ENCODE measurements at regions not wholly inside any gene's neighbourhood (a gene's known extent, or its start where the extent isn't known, plus 50 kb on each side); places are given as distances from the start of the nearest gene placed in this dataset.

DNA sequence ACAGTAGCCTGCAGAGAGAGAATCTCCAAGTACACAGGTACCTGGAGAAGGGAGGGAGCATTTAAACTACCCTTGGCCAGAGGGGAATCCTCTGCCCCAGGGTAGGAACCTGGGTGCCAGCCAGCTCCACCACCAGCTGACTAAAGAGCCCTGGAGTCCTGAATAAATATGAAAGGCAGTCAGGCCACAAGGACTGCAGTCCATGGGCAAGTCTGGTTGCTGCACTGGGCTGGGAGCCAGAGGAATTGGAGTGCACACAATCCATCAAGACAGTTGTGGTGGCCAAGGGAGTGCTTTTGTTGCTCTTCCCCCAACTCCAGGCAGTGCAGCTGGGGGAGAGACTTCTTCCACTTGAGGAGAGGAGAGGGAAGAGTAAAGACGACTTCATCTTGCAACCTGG, 172.5 kb downstream of the HNRNPD start:
- Histone ChIP-seq H3K36me3 (no peaks in the 10 kb centered on the region), H3K4me3 (no peak overlapping the region), H3K9me3 (no peaks in the 10 kb centered on the region), H3K4me1 (no peaks in the 10 kb centered on the region), H3K27me3 (ENCODE audit: low read depth) (no peaks in the 10 kb centered on the region), H3K27ac (no peak overlapping the region)
- DNase-seq (peak; percentile 51), ATAC-seq (peak; percentile 64 to 82)
- intact Hi-C loops (cut with DNase I) = no loop called here
- TF ChIP-seq, protein P1, sequence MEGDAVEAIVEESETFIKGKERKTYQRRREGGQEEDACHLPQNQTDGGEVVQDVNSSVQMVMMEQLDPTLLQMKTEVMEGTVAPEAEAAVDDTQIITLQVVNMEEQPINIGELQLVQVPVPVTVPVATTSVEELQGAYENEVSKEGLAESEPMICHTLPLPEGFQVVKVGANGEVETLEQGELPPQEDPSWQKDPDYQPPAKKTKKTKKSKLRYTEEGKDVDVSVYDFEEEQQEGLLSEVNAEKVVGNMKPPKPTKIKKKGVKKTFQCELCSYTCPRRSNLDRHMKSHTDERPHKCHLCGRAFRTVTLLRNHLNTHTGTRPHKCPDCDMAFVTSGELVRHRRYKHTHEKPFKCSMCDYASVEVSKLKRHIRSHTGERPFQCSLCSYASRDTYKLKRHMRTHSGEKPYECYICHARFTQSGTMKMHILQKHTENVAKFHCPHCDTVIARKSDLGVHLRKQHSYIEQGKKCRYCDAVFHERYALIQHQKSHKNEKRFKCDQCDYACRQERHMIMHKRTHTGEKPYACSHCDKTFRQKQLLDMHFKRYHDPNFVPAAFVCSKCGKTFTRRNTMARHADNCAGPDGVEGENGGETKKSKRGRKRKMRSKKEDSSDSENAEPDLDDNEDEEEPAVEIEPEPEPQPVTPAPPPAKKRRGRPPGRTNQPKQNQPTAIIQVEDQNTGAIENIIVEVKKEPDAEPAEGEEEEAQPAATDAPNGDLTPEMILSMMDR (IDR thresholded peaks at IDR 0.05) = no peak

DNA sequence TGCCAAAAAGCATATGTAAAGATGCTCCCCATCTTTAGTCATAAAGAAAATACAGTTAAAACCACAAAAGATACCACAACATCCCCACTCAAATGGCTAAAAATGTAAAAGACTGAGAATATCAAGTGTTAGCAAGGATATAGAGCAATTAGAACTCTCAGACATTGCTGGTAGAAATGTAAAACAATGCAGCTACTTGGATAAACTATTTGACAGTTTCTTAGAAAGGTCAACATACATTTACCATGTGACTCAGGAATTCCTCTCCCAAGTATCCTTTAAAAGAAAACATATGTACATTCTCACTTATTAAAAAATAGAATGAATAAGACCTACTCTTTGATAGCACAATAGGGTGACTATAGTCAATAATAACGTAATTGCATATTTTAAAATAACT, 173.7 kb downstream of the HNRNPD start:
- Histone ChIP-seq H3K4me1 (no peaks in the 10 kb centered on the region), H3K36me3 (no peaks in the 10 kb centered on the region), H3K27me3 (ENCODE audit: low read depth) (no peaks in the 10 kb centered on the region), H3K4me3 (no peak overlapping the region), H3K27ac (no peak overlapping the region), H3K9me3 (no peaks in the 10 kb centered on the region)
- TF ChIP-seq, protein P1 (IDR thresholded peaks at IDR 0.05) = no peak
- no peak for DNase-seq
- intact Hi-C loops (cut with DNase I) = no loop called here
- no peak for ATAC-seq

DNA sequence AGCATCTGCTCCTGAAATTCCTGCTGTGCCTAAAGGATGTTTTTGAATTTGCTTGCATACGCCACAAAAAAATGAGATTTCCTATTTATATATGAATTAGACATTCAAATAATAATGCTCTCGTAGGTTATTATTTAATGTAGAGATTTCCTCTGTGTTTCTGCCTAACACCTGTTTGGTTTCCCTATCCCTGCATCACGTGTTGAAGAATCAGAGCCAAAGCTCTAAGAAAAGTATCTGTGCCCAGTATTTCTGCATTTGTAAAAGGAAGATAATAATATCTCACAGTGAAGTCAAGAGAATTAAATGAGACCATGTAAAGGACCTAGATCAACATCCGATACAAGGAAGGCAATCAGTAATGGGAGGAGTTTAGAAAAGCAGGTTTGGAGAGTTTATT, 179.5 kb downstream of the HNRNPD start:
- H3K36me3 ChIP-seq = no peaks in the 10 kb centered on the region
- intact Hi-C loops (cut with DNase I) = no loop called here
- no peak for ATAC-seq
- H3K9me3 ChIP-seq = no peaks in the 10 kb centered on the region
- H3K4me3 ChIP-seq = no peak overlapping the region
- no peak for DNase-seq
- H3K4me1 ChIP-seq = no peaks in the 10 kb centered on the region
- H3K27ac ChIP-seq = no peak overlapping the region
- H3K27me3 ChIP-seq (ENCODE audit: low read depth) = no peaks in the 10 kb centered on the region
- TF ChIP-seq, protein P1 (IDR thresholded peaks at IDR 0.05) = no peak

DNA sequence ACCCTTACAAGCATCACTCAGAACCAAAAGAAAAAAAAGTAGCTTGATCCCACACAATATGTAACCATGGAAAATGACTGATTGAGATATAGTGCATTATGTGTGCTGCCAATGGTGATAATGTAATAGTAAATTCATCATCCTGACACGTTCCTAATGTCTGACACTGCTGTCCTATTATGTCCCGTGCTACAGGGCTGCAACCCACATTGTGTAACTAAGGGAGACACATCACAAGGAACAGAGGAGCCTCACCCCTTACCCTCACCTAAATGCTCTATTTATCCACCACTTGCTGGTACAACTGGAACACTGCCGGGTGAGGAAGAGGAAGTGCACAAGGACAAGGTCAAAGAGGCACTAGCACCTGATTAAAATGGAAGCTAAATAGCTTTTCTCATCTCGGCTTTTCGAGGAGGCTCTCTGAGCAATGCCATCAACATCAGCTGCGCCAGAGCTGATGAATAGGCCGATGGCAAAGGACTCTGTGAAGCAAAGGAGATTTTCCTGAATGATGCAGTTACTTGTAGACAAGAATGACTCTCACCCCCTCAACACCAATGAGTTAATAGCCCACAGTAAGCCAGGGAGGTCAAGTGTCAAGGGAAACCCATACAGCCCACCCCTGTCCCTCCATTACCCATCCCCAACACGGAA, 181.6 kb downstream of the HNRNPD start:
- Histone ChIP-seq H3K9me3 (no peaks in the 10 kb centered on the region), H3K27ac (no peak overlapping the region), H3K36me3 (no peaks in the 10 kb centered on the region), H3K27me3 (ENCODE audit: low read depth) (no peaks in the 10 kb centered on the region), H3K4me3 (no peak overlapping the region), H3K4me1 (no peaks in the 10 kb centered on the region)
- TF ChIP-seq, protein P1 (IDR thresholded peaks at IDR 0.05) = no peak
- intact Hi-C loops (cut with DNase I) = no loop called here
- ATAC-seq (no peak), DNase-seq (no peak)

GRCh38 chr4:82181789-82182188, 192.0 kb downstream of the HNRNPD start:
- H3K36me3 ChIP-seq = no peaks in the 10 kb centered on the region
- H3K27ac ChIP-seq = no peak overlapping the region
- no peaks in the 10 kb centered on the region for H3K4me1 ChIP-seq
- no peaks in the 10 kb centered on the region for H3K9me3 ChIP-seq
- TF ChIP-seq, protein P1 (IDR thresholded peaks at IDR 0.05) = no peak
- intact Hi-C loops (cut with DNase I) = no loop called here
- ATAC-seq (no peak), DNase-seq (no peak)
- no peaks in the 10 kb centered on the region for H3K27me3 ChIP-seq (ENCODE audit: low read depth)
- no peak overlapping the region for H3K4me3 ChIP-seq
